ENCODE measurements at regions not wholly inside any gene's neighbourhood (a gene's known extent, or its start where the extent isn't known, plus 50 kb on each side); places are given as distances from the start of the nearest gene placed in this dataset.

DNA sequence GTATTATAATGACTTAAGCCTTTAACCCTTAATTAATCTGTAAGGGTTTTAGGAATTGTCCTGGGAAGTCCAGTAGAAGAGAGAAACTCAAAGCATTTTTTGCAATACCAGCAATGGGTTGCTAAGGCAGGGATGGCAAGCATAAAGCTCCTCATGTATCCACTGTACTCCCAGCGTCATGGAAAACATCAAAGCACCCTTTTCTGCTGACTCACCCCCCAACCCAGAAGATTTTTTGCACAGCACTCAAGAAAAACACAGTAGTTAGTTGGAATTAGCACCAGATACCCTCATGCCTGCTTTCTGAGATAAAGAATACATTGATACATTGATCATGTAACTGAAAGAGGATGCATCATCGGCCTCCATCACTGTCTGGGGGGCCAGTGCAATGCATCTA is 199.1 kb upstream of the CNOT2 start:
- POLR2A ChIA-PET = no interaction called here
- CTCF ChIA-PET = no interaction called here

DNA sequence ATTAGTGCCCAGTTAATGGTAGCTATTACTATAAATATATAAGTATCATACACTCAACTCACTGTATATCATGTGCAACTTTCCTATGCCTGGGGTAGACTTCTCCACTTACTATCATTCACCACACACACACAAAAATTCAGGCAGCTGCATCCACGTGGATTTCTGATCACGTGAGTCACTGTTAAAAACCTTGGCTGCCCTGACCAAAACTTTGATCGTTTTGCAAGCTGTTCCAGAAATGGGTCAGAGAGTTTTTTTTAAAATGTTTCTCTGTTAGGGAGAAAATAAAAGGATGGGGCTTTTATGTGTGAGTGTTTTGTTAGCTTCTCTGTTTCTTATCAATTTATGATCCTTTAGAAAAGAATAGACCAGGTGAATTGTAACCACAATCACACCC is 198.2 kb upstream of the CNOT2 start:
- DNase-seq (ENCODE audit: low read depth) = no peak
- H3K36me3 ChIP-seq (ENCODE audit: control insufficient read depth, insufficient read depth, low read length) = no peaks in the 10 kb centered on the region
- ChIA-PET CTCF (no interaction called here), POLR2A (no interaction called here)
- no peak overlapping the region for H3K4me3 ChIP-seq (ENCODE audit: low read depth, low read length)
- no peaks in the 10 kb centered on the region for H3K27me3 ChIP-seq (ENCODE audit: control insufficient read depth, insufficient read depth, low read length)
- TF ChIP-seq, protein P1, sequence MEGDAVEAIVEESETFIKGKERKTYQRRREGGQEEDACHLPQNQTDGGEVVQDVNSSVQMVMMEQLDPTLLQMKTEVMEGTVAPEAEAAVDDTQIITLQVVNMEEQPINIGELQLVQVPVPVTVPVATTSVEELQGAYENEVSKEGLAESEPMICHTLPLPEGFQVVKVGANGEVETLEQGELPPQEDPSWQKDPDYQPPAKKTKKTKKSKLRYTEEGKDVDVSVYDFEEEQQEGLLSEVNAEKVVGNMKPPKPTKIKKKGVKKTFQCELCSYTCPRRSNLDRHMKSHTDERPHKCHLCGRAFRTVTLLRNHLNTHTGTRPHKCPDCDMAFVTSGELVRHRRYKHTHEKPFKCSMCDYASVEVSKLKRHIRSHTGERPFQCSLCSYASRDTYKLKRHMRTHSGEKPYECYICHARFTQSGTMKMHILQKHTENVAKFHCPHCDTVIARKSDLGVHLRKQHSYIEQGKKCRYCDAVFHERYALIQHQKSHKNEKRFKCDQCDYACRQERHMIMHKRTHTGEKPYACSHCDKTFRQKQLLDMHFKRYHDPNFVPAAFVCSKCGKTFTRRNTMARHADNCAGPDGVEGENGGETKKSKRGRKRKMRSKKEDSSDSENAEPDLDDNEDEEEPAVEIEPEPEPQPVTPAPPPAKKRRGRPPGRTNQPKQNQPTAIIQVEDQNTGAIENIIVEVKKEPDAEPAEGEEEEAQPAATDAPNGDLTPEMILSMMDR (IDR thresholded peaks at IDR 0.05; ENCODE audit: insufficient read depth, low read depth, low read length) = no peak

More for the DNA sequence above, 199.1 kb upstream of the CNOT2 start:
- Histone ChIP-seq H3K36me3 (ENCODE audit: control insufficient read depth, insufficient read depth, low read length) (no peaks in the 10 kb centered on the region), H3K4me3 (ENCODE audit: low read depth, low read length) (no peak overlapping the region), H3K27me3 (ENCODE audit: control insufficient read depth, insufficient read depth, low read length) (no peaks in the 10 kb centered on the region)
- DNase-seq (ENCODE audit: low read depth) = no peak
- TF ChIP-seq, protein P1 (IDR thresholded peaks at IDR 0.05; ENCODE audit: insufficient read depth, low read depth, low read length) = no peak

DNA sequence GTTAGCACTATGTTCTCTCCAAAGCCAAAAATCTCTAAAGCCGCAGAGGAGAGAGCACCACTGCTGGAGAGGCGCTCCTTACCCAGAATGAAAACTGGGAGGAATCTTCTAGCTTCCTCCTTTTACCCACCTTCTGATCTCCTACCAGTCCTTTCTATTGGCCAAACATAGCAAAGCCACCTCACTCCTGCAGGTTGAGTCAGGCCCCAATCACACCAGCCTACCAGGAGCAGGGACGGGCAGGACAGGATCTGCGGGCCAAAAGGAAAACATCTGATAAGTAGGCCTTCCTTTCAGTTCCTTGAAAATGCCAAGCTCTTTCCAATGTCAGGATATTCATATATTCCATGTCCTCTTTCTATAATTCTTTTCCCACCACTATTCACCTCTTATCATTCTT is 197.7 kb upstream of the CNOT2 start:
- Histone ChIP-seq H3K4me3 (ENCODE audit: low read depth, low read length) (no peak overlapping the region), H3K27me3 (ENCODE audit: control insufficient read depth, insufficient read depth, low read length) (no peaks in the 10 kb centered on the region), H3K36me3 (ENCODE audit: control insufficient read depth, insufficient read depth, low read length) (no peaks in the 10 kb centered on the region)
- ChIA-PET POLR2A (no interaction called here), CTCF (no interaction called here)
- TF ChIP-seq, protein P1 (IDR thresholded peaks at IDR 0.05; ENCODE audit: insufficient read depth, low read depth, low read length) = no peak
- DNase-seq (ENCODE audit: low read depth) = no peak

DNA sequence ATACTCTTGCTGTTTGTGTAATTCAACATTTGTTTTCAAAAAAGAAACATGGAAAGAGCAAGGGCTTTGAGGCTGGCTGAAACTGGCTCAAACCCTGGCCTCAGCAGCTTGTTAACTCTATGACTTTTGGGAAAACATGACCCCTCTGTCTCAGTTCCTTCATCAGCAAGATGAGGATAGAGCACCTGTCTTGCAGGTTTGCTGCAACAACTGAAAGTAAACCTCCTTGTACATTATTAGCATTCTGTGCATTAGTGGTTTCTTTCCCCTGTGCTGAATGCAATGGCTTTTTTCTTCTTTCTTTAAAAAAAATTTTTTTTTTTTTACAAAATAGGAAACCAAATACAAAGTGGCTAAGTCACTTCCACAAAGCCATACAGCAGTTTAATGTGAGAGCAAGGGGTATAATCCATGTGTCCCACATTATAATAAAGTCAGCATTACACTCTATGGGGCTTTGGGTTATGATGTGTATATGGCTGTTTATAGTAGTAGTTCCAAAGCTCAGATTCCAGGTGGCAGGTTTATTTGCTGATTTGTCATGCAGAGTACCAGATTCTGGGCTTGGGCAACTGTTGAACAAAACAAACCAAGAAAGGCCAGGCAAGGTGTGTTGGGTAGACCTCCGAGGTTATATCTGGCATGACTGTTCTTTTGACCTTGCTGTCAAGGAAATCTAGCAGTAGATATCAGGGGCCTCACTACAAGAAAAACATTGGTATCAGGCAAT is 194.5 kb upstream of the CNOT2 start:
- CTCF ChIA-PET = no interaction called here
- H3K27me3 ChIP-seq (ENCODE audit: control insufficient read depth, insufficient read depth, low read length) = no peaks in the 10 kb centered on the region
- POLR2A ChIA-PET = no interaction called here
- TF ChIP-seq, protein P1 (IDR thresholded peaks at IDR 0.05; ENCODE audit: insufficient read depth, low read depth, low read length) = no peak
- no peaks in the 10 kb centered on the region for H3K36me3 ChIP-seq (ENCODE audit: control insufficient read depth, insufficient read depth, low read length)
- no peak for DNase-seq (ENCODE audit: low read depth)
- H3K4me3 ChIP-seq (ENCODE audit: low read depth, low read length) = no peak overlapping the region

DNA sequence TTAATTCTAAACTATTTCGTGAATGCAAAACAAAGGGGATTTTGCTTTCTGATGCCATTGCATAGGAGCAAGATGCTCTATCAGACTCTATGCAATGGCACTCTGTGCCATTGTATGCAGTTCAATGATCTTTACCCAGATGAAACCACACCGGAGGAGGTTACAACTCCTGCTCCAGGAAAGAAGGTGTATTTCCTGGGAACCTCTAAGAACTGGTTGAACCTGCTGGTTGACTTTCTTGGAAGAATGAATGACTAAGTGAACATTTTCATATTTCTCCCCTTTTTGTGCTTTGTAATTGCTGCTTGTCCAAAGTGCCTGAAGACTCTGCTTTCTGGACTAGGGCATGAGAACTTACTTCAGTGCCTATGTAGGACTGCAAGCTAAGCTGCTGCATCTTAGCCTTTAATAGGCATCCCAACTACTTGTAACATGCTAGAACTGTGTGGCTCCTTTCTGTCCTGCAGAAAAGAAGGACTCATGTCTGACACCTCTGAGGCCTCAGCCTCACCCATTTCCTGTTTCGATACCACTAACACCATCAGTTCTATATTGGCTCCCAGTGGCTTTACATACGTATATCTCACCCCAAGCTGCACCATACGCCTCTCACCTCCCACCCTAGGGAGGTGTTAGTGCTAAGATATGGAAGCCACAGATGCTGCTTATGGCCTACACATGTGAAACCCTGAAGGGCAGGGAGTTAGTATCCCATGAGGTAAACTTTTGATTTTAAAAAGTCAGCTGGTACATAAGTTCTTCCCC is 193.5 kb upstream of the CNOT2 start:
- no peaks in the 10 kb centered on the region for H3K36me3 ChIP-seq (ENCODE audit: control insufficient read depth, insufficient read depth, low read length)
- H3K4me3 ChIP-seq (ENCODE audit: low read depth, low read length) = no peak overlapping the region
- TF ChIP-seq, protein P1 (IDR thresholded peaks at IDR 0.05; ENCODE audit: insufficient read depth, low read depth, low read length) = no peak
- no peaks in the 10 kb centered on the region for H3K27me3 ChIP-seq (ENCODE audit: control insufficient read depth, insufficient read depth, low read length)
- ChIA-PET CTCF (no interaction called here), POLR2A (no interaction called here)
- no peak for DNase-seq (ENCODE audit: low read depth)
